ENCODE measurements at regions not wholly inside any gene's neighbourhood (a gene's known extent, or its start where the extent isn't known, plus 50 kb on each side); places are given as distances from the start of the nearest gene placed in this dataset.
"Not testable (repeated sequence)": the region's sequence is repeated elsewhere in the genome, so short reads cannot be mapped to it uniquely, and the experiment has no call there.

DNA sequence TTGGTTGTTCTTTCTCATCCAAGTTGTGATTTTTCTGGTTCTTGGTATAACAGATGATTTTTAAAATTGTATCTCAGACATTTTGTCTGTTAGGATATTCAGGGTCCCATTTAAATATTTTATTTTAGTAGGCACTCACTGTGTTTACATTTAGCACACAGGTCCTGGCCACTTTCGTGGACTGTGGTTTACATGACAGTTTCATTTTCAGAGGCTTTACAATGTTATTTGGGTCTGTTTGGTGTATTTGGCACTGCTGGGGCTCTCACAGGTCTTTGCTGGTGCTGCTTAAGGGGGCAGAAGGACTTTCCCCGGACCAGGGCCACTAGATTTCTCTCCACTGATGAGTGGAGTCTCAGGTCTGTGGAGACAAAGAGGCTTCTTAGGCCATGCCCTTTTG, 75.5 kb upstream of the TGM3 start:
- TF ChIP-seq, protein P1, sequence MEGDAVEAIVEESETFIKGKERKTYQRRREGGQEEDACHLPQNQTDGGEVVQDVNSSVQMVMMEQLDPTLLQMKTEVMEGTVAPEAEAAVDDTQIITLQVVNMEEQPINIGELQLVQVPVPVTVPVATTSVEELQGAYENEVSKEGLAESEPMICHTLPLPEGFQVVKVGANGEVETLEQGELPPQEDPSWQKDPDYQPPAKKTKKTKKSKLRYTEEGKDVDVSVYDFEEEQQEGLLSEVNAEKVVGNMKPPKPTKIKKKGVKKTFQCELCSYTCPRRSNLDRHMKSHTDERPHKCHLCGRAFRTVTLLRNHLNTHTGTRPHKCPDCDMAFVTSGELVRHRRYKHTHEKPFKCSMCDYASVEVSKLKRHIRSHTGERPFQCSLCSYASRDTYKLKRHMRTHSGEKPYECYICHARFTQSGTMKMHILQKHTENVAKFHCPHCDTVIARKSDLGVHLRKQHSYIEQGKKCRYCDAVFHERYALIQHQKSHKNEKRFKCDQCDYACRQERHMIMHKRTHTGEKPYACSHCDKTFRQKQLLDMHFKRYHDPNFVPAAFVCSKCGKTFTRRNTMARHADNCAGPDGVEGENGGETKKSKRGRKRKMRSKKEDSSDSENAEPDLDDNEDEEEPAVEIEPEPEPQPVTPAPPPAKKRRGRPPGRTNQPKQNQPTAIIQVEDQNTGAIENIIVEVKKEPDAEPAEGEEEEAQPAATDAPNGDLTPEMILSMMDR (IDR thresholded peaks at IDR 0.05; ENCODE audit: insufficient read depth, low read length, severe bottlenecking) = no peak
- Histone ChIP-seq H3K36me3 (ENCODE audit: control insufficient read depth, insufficient read depth, low read length) (no peaks in the 10 kb centered on the region), H3K27me3 (ENCODE audit: control insufficient read depth, insufficient read depth, low read length) (no peaks in the 10 kb centered on the region), H3K4me3 (ENCODE audit: low read depth, low read length) (no peak overlapping the region)
- FAIRE-seq (no peak), DNase-seq (ENCODE audit: low read depth) (no peak)

- DNase-seq (ENCODE audit: low read depth) (no peak), FAIRE-seq (no peak)
These were observed 73.9 kb upstream of the TGM3 start for GRCh38 chr20:2221921-2222320.

DNA sequence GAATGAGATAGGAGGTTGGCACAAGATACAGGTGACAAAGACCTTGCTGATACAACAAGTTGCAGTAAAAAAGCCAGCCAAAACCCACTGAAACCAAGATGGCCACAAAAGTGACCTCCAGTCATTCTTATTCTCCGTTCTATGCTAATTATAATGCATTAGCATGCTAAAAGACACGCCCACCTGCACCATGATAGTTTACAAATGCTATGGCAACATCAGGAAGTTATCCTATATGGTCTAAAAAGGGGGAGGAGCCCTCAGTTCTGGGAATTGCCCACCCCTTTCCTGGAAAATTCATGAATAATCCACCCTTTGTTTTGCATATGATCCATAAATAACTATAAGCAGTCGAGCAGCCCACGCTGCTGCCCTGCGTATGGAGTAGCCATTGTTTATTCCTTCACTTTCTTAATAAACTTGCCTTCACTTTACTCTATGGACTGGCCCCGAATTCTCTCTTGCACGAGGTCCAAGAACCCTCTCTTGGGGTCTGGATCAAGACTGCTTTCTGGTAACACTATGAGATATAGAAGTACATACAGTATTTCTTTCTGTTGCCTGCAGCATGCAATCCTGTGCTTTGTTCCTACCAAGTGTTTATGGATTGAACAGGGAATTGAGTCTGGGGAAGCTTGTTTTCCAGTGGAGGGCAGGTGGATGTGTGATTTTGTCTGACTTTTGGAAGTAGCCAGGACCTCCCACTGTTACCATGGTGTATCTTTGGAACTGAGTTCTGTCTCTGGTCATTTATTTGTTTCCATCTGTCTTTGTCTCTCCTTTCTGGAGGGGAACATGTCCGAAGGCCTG, 72.0 kb upstream of the TGM3 start:
- Histone ChIP-seq H3K4me3 (ENCODE audit: low read depth, low read length) (no peak overlapping the region), H3K27me3 (ENCODE audit: control insufficient read depth, insufficient read depth, low read length) (no peaks in the 10 kb centered on the region), H3K36me3 (ENCODE audit: control insufficient read depth, insufficient read depth, low read length) (no peaks in the 10 kb centered on the region)
- no peak for DNase-seq (ENCODE audit: low read depth)
- FAIRE-seq = peak; percentile 28
- TF ChIP-seq, protein P1 (IDR thresholded peaks at IDR 0.05; ENCODE audit: insufficient read depth, low read length, severe bottlenecking) = no peak

More at GRCh38 chr20:2221921-2222320, 73.9 kb upstream of the TGM3 start:
- TF ChIP-seq, protein P1 (IDR thresholded peaks at IDR 0.05; ENCODE audit: insufficient read depth, low read length, severe bottlenecking) = no peak
- no peaks in the 10 kb centered on the region for H3K36me3 ChIP-seq (ENCODE audit: control insufficient read depth, insufficient read depth, low read length)
- no peaks in the 10 kb centered on the region for H3K27me3 ChIP-seq (ENCODE audit: control insufficient read depth, insufficient read depth, low read length)
- no peak overlapping the region for H3K4me3 ChIP-seq (ENCODE audit: low read depth, low read length)

- DNase-seq (ENCODE audit: low read depth) (no peak), FAIRE-seq (no peak)
- H3K36me3 ChIP-seq (ENCODE audit: control insufficient read depth, insufficient read depth, low read length) = no peaks in the 10 kb centered on the region
- no peak overlapping the region for H3K4me3 ChIP-seq (ENCODE audit: low read depth, low read length)
- H3K27me3 ChIP-seq (ENCODE audit: control insufficient read depth, insufficient read depth, low read length) = no peaks in the 10 kb centered on the region
- TF ChIP-seq, protein P1 (IDR thresholded peaks at IDR 0.05; ENCODE audit: insufficient read depth, low read length, severe bottlenecking) = no peak
These were observed 71.5 kb upstream of the TGM3 start for GRCh38 chr20:2224368-2224639.

- not testable (repeated sequence) for H3K4me3 ChIP-seq (ENCODE audit: low read depth, low read length); DNase-seq (ENCODE audit: low read depth); FAIRE-seq; H3K27me3 ChIP-seq (ENCODE audit: control insufficient read depth, insufficient read depth, low read length); H3K36me3 ChIP-seq (ENCODE audit: control insufficient read depth, insufficient read depth, low read length)
These were observed 68.5 kb upstream of the TGM3 start for GRCh38 chr20:2227285-2227684.

- Histone ChIP-seq H3K4me3 (ENCODE audit: low read depth, low read length) (no peak overlapping the region), H3K27me3 (ENCODE audit: control insufficient read depth, insufficient read depth, low read length) (no peaks in the 10 kb centered on the region), H3K36me3 (ENCODE audit: control insufficient read depth, insufficient read depth, low read length) (no peaks in the 10 kb centered on the region)
- no peak for DNase-seq (ENCODE audit: low read depth)
- no peak for FAIRE-seq
- TF ChIP-seq, protein P1 (IDR thresholded peaks at IDR 0.05; ENCODE audit: insufficient read depth, low read length, severe bottlenecking) = no peak
These were observed 67.9 kb upstream of the TGM3 start for GRCh38 chr20:2227861-2228260.
